Esophagus squamous epithelium (tissue), 4 donors: ENCODE measurements at regions not wholly inside any gene's neighbourhood (a gene's known extent, or its start where the extent isn't known, plus 50 kb on each side); places are given as distances from the start of the nearest gene placed in this dataset.

Experiments
- CTCF ChIP-seq, 6 experiments: fragments of 450-650 bp in 4 of 6; fragments of 200-600 bp in 2 of 6; sonication (generic) in 2 of 6; IDR thresholded peaks; one replicate each; pipeline ENCODE4 v1.5.1; 2016 to 2019; ENCODE audit warnings: antibody characterized with exemption in 6 of 6, mild to moderate bottlenecking in 4 of 6, moderate library complexity in 4 of 6
- POLR2A ChIP-seq, 4 donors: fragments of 450-650 bp; IDR thresholded peaks; one replicate each; pipeline ENCODE4 v1.6.1; 2017; ENCODE audit warnings: antibody characterized with exemption in 4 of 4, mild to moderate bottlenecking in 4 of 4, moderate library complexity in 3 of 4

DNA sequence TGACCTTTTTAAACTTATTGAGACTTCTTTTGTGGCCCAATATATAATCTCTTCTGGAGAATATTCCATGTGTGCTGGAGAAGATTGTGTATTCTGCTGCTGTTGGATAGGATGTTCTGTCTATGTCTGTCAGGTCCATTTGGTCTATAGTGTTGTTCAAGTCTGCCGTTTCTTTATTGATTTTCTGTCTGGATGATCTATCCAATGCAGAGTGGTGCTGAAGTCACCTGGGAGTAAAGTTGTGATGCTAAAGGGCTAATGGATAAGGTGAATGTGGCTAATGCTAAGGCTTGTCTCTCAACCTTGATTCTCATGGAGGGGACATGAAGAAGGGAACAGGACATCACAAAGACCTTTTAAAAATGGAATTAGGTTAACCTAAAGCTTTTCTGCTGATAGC lies 72.0 kb upstream of the AP1S2 start:
- TF ChIP-seq CTCF (IDR thresholded peaks at IDR 0.05), result no peak
- TF ChIP-seq POLR2A (IDR thresholded peaks at IDR 0.05), result no peak
